ENCODE measurements at regions not wholly inside any gene's neighbourhood (a gene's known extent, or its start where the extent isn't known, plus 50 kb on each side); places are given as distances from the start of the nearest gene placed in this dataset.
"Not testable (repeated sequence)": the region's sequence is repeated elsewhere in the genome, so short reads cannot be mapped to it uniquely, and the experiment has no call there.

- no peak for DNase-seq
Observed at GRCh38 chr1:60802884-60803283, 279.5 kb upstream of the NFIA start.

GRCh38 chr1:60797351-60797750 lies 285.0 kb upstream of the NFIA start:
- no peak for DNase-seq

- DNase-seq, result no peak
Observed at GRCh38 chr1:60791226-60791625, 291.1 kb upstream of the NFIA start.

GRCh38 chr1:60773099-60773498 lies 309.3 kb upstream of the NFIA start:
- not testable (repeated sequence) for DNase-seq

- no peak for DNase-seq
Observed at GRCh38 chr1:60769082-60769481, 313.3 kb upstream of the NFIA start.

GRCh38 chr1:60765204-60765603 lies 317.2 kb upstream of the NFIA start:
- DNase-seq, result no peak

GRCh38 chr1:60764489-60764888 lies 317.9 kb upstream of the NFIA start:
- DNase-seq, result no peak

- no peak for DNase-seq
Observed at GRCh38 chr1:60763741-60764140, 318.6 kb upstream of the NFIA start.

GRCh38 chr1:60762911-60763310 lies 319.4 kb upstream of the NFIA start:
- no peak for DNase-seq

GRCh38 chr1:60762176-60762575 lies 320.2 kb upstream of the NFIA start:
- no peak for DNase-seq

GRCh38 chr1:60759291-60759690 lies 323.1 kb upstream of the NFIA start:
- DNase-seq, result no peak

- DNase-seq, result no peak
Observed at GRCh38 chr1:60757485-60757884, 324.9 kb upstream of the NFIA start.

- DNase-seq, result no peak
Observed at GRCh38 chr1:60753036-60753900, 329.1 kb upstream of the NFIA start.

- DNase-seq, result no peak
Observed at GRCh38 chr1:60751306-60751705, 331.1 kb upstream of the NFIA start.

- DNase-seq, result no peak
Observed at GRCh38 chr1:60747353-60747752, 335.0 kb upstream of the NFIA start.

- no peak for DNase-seq
Observed at GRCh38 chr1:60746278-60746791, 336.0 kb upstream of the NFIA start.

GRCh38 chr1:60745484-60745883 lies 336.9 kb upstream of the NFIA start:
- no peak for DNase-seq

GRCh38 chr1:60742339-60742738 lies 340.0 kb upstream of the NFIA start:
- DNase-seq, result no peak

GRCh38 chr1:60740154-60740553 lies 342.2 kb upstream of the NFIA start:
- DNase-seq, result no peak

GRCh38 chr1:60739729-60740128 lies 342.6 kb upstream of the NFIA start:
- no peak for DNase-seq

GRCh38 chr1:60732977-60733401 lies 349.4 kb upstream of the NFIA start:
- DNase-seq, result no peak

GRCh38 chr1:60731321-60731720 lies 351.0 kb upstream of the NFIA start:
- no peak for DNase-seq

- DNase-seq, result no peak
Observed at GRCh38 chr1:60727552-60727951, 354.8 kb upstream of the NFIA start.

- DNase-seq, result no peak
Observed at GRCh38 chr1:60716472-60716871, 365.9 kb upstream of the NFIA start.

- no peak for DNase-seq
Observed at GRCh38 chr1:60715970-60716369, 366.4 kb upstream of the NFIA start.

Data from stimulated activated naive CD4-positive, alpha-beta T cell treated with Interleukin-2 at 50 U/mL for 16 hours (primary cell).